HG03558 (cell line): ENCODE measurements at regions not wholly inside any gene's neighbourhood (a gene's known extent, or its start where the extent isn't known, plus 50 kb on each side); places are given as distances from the start of the nearest gene placed in this dataset.
A peak's percentile ranks its signal among the peaks of the same experiment; 100 is the strongest.

Source experiments
- ATAC-seq: cut with Tn5 transposase; IDR thresholded peaks from one replicate; pipeline ENCODE4 v1.9.1; 2021; ENCODE audit warnings: moderate number of reproducible peaks; ENCODE audit not compliant: unreplicated experiment; ENCODE audit errors: extremely low read depth

DNA sequence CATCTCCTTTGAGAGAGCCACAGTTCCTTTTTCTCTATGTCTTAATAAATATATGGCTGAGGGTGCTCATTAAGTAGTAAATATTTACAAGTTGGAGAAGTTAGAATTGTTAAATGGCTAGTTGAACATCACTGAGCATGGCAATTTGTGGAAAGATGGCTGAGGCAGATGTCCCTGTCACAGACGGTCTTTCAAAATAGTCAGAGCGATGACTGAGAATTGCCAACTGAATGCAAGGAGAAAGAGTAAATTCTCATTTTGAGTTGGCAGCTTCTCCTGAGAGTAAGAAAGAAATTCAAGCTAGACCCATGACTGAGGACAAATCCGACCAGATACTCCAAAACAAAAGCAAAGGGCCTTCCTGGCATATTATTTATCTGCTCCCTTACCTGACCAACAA is 617.9 kb downstream of the KCTD16 start:
- no peak for ATAC-seq

DNA sequence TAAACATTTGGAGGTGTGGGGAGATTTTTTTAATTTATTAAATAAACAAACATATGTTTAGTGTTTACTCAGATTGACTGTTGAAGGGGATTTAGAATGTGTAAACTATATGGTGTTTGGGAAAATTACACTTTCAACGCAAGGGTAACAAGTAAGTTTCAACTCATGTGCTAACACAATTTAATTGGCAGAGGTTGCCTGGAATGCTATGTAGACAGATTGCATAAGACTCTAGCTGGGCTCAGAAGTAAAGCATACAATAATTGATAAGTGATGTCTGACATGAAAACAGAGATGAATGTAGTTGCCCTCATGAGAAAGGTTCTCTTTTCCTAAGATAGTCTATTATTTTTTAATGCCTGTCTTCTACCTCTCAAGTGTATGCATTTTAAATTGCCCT is 617.4 kb downstream of the KCTD16 start:
- no peak for ATAC-seq

DNA sequence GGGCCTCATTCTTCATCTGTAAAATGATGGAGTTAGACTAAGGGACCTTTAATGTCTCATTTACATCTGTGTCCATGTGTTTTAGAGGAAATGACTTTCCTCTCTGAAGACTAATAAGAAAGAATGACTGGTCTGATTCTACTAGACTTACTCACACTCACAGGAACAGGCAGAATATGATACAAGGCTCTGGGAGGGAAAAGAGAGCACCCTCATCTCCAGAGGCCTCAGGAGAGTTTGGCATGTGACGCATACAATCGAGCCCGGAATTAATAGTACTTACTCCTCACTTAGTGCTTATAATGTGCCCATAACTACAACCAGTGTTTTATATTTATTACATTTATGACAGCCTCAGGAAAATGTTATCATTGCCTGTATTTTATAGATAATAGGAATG is 608.7 kb downstream of the KCTD16 start:
- ATAC-seq, result no peak

DNA sequence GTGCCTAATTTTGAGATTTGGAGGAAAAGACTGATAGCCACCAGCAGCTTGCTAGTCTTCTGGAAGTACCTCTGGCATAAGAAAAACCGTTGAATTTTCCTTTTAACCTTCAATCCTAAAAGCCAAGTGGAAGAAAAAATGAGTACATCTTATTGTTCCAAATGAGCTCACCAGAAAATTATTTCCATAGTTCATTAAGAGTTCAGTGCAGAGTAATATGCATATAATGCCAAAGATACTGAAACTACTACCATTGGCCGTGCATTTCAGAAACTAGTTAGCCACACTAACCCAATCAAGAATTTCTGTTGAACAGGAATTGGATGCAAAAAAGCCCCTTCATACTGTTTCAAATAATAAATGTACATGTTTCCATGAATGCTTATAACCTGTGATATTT is 607.9 kb downstream of the KCTD16 start:
- no peak for ATAC-seq

DNA sequence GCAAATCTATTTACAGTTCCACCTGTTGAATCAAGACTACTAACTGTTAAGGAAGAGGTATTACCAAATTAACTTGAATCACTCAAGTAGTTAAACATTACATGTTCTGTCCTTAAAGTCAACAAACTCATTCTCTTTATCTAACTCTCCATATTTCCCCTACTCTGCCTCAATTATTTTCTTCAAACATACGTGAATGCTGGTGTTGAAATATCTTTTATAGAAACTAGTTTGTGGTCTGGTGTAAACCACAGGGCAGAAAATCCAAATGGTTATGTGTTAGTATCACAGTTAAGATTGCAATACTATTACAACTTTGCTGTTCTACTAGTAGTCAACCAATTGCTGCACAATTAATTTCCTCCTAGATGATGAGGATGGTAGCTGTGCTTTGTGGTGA is 603.5 kb downstream of the KCTD16 start:
- ATAC-seq, result no peak

DNA sequence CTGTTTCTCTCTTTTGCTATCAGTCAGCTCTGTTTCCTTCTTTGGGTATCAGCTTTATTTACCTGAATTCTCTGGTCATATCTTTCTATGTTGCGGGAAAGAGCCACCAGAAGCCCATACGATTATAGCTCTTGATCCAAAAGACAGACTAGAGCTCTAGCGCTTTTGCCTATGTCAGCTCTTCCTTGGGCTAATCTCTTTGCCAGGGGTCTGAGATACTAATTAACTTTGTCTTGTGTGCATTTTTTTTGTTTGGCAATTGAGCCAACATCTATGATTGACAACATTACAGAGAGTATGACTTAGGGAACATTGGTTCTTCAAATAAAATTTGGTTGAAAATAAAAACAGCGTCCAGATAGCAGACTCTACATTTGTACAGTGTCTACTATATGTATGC is 603.0 kb downstream of the KCTD16 start:
- no peak for ATAC-seq

DNA sequence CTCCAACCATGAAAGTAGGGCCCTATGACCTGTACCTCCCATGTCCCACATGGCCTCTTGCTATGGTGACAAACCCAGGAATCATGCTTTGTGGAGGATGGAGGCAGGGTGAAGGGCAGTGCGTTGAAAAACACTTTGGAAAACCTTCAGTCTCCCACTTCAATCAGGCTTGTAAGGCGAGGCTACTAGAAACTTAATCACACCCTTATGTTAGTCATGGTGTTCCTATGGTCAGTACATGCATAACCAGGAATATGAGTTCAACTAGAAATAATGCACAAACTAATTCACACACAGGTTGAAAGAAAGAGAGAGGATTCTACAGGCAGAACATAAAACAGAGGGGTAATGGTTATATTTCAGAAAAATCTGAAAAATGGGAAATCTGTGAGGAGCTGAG is 601.1 kb downstream of the KCTD16 start:
- ATAC-seq, result no peak

DNA sequence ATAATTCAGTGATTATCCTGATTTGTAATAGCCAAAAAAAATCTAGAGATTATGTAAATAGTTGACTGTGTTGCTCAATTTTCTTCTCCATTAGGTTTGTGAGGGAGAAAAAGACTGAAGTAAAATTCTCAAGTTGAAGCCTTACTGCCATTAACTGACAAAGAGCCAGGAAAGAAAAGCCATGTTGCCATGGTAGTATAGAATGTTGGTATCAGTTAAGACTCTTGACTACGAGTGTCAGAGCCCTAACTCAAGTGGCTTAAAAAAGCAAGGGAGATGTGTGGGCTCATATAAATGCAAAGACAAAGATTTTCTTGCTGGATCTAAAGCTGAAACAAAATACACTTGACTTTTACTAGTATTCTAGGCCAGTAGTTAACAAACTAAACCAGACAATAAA is 571.7 kb downstream of the KCTD16 start:
- no peak for ATAC-seq

DNA sequence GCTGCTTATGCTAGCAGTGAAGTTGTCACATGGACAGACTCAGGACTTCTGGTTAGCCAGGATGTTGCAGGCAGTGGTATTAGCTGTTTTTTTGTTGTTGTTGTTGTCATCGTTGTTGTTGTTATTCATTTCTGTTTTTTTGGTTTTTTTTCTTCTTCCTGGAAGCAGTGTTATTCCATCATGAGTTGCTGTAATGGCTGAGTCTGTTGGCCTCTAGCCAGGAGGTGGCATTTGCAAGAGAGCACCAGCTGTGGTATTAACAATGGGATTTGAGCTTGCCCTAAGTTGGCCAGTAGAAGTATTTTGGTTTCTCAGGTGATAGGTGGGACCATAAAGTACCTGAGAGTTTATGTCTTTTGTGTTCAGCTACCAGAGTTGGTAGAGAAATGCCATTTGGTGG is 561.1 kb downstream of the KCTD16 start:
- ATAC-seq, result no peak

DNA sequence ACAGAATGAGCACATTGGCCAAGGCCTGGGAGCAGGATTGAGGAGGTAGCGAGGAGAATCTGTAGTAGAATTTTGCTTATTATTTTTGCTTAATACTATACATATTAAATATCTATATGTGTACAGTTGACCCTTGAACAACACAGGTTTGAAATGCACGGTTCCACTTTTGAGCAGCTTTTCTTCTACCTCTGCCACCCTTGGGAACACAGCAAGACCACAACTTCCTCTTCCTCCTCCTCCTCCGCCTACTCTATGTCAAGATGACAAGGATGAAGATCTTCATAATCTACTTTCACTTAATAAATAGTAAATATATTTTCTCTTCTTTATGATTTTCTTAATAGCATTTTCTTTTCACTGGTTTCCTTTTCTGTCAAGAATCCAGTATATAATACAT is 541.4 kb downstream of the KCTD16 start:
- ATAC-seq, result peak; percentile 74

DNA sequence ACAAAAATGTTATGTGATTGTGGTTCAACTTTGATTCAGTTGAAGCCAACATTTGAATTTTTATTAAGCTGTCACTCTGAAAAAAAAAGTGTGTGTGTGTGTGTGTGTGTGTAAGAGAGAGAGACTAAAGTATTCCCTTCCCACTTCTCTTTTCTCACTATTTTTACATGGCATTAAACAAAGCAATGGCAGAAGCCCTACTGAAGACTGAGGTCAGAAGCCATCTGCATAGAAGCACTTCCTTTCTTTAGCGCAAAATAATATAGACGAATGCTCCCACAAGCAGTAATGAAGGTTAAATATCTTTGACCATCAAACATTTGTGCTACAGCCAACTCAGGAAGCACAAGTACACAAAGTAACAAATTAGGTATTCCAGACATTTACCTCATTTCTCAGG is 540.5 kb downstream of the KCTD16 start:
- no peak for ATAC-seq

DNA sequence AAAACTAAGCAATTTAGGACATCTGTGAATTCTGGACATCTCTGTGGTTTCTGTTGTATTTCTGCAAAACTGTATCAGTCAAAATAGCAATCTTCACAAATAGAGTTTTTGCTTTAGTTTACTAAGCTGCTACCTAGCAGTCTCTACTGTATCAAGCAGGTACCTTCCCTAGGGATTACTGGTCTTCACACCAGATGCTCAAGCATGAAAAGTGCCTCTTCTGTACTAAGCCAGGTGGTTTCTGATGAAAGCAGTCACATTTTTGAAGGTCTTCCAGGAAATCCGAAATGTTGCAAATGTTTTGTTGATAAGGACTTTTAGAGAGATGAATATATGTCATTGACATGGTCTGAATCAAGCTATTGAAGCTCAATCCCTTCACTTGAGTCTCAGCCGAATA is 540.0 kb downstream of the KCTD16 start:
- no peak for ATAC-seq

DNA sequence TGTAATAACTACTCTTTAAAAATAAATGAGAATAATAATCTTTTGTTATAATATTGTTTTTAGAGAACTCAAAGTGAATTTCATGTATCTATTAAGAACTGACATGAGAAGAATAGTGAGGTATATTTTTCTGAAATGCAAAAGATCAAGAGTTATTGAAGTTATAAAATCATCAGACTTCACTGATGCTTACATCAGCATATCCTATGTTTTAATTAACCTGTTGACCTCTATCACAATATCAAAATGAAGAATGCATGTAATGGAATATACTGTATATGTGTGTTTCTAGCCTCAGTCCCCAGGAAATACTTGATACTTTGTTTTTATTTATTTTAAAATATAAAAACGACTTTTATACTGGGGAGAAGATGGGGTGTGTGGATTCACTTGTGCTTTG is 533.1 kb downstream of the KCTD16 start:
- no peak for ATAC-seq

DNA sequence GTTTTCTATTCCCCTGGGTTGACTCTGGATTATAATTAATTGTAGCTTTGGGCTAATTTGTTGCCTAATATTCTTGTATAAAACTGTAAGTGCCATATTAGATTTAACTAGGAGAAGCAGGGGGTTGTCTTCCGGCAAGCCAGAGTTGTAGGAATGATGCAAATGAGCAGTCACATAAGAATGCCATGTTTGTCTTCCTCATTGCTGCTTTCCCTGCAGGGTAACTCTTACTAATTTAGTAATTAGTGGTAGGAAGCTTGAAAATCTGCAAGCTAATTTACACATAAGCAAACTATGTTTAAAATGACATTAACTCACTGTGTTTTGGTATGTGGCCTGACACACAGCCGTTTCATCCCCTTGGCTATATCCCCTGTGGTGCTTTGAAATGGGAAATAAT is 527.8 kb downstream of the KCTD16 start:
- no peak for ATAC-seq

DNA sequence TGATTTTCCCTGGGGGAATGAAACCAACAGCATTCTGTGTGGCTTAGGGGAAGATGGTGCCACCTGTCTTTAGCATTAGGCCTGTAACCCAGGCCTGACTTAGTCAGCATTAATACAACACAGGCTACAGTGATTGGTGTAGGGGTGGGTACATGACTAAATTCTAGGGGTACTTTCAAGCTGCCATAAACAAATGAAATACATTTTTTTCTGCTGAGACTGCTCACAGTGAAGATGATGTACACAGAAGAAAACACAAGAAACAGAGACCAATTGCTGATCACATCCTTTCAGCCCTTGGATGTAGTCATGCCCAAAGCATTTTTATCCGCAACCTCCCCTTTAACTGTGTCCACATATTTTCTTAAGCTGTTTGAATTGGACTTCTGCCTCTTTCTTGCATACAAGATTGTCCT is 527.2 kb downstream of the KCTD16 start:
- ATAC-seq, result no peak

DNA sequence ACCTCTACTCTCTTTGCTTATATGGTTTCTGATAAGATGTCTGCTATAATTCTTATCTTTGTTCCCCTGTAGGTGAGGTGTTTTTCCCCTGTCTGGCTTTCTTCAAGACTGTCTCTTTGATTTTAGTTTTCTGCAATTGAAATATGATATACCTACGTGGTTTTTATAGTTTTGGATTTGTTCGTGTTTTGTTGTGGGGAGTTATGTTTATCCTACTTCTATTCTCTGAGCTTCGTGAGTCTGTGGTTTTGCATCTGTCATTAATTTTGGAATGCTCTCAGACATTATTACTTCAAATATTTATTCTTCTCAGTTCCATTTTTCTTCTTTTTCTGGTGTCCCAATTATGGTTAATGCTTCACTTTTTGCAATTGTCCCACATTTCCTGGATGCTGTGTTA is 521.3 kb downstream of the KCTD16 start:
- ATAC-seq, result no peak

DNA sequence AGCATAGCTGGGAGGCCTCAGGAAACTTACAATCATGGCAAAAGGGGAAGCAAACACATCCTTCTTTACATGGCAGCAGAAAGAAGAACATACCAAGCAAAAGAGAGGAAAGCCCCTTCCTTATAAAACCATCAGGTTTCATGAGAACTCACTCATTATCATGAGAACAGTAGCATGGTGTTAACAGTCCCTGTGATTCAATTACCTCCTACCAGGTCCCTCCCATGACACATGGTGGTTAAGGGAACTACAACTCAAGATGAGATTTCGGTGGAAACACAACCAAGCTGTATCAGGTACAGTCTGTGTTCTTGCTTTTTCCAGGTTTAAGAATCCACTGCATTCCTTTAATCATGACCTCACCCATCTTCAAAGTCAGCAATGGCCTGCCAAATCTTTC is 514.2 kb downstream of the KCTD16 start:
- no peak for ATAC-seq

DNA sequence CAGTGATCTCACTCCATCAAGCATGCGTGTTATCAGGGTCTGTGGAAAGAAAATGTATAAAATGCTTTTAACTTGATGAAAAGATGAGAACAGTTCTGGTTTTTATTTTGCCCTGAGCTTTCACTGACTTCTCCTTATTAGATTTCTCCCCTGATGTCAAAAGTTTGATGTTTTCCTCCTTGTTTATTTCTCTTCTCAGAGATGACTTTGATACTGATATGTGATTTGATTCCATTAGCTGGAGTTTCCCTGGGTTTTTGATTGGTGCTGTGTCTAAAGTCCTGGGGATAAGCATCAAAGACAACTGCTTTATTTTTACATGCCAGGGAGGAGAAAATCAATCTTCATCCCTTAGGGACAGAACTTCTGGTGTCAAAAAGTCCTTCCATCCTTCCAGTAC is 510.0 kb downstream of the KCTD16 start:
- no peak for ATAC-seq

DNA sequence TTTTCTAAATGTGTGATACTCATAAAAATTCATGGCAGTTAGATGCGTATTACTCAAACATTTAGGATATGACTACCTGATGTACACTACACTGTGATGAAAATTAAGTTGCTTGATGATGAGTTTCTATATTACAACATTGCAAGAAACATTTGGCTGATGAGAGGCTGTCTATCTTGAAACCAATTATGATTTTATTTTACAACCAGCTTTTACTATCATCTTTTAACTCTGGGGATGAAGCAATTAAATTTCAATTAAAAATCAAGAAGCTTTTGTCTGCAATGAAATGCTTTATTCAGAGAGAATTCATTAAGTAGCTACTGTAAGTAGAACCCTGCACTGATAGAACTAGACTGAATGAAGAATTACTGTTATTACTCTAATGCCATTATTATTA is 500.4 kb downstream of the KCTD16 start:
- no peak for ATAC-seq

DNA sequence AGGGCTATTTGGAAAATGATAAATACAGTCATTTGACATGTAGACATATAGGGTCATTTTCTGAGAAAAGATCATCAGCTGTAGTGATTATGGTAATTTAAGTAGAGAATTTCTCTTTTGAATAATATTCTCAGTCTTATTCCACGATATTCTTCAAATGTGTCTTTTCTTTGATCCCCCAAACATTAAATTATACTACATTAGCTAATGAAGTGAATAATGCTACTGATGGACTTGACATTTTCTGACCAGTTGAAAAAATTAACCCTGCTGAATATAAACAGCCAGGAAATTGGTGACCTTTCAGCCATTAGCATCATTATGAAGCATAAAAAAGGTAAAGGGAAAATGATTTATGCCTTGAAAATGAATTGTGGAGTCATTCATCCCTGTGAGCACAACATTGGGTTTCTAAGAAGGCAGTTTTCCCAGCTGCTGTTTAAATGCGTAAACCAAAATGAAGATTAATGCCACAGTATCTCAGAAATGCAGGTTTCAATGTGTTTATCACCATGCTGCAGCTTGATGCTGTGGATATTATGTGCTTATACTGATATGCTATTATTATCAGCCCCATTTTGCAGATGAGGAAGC is 489.1 kb downstream of the KCTD16 start:
- no peak for ATAC-seq

DNA sequence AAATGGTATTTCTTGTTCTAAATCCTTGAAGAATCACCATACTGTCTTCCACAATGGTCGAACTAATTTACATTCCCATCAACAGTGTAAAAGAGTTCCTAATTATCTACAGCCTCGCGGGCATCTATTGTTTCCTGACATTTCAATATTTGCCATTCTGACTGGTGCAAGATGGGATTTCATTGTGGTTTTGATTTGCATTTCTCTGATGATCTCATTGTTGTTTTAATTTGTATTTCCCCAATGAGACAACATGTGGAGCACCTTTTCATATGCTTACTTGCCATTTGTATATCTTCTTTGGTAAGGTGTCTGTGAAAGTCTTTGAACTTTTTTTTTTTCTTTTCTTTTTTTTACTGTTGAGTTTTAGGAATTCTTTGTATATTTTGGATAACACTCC is 473.6 kb downstream of the KCTD16 start:
- ATAC-seq, result no peak

DNA sequence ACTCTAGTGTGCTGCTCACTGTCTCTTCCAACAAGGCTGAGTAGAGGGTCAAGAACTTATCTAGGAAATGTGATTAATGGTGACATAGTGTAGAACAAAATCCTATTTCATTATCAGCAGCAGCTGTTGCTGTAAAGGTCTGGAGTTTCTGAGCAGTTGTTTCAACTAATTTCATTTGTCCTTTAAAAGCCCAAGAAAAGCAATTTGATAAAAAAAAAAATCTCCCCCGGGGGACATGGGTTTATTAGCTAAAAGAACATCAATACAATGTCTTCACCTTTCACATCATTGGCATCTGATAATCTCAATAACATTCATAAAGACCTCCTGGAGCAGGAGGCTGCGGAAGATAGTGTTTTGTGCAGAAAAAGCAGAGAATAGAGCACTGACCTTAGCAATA is 468.1 kb downstream of the KCTD16 start:
- no peak for ATAC-seq

DNA sequence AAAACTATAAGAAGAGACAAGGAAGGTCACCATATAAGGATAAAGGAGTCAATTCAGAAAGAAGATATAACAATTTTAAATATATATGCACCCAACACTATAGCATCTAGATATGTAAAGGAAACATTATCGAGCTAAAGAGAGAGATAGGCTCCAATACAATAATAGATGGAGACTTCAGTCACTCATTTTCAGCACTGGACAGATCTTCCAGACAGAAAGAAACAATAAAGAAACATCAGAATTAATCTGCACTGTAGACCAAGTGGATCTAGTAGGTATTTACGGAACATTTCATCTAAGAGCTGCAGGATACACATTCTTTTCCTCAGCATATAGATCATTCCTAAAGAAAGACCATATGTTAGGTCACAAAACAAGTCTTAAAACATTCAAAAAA is 463.5 kb downstream of the KCTD16 start:
- ATAC-seq, result no peak
